ENCODE measurements at regions not wholly inside any gene's neighbourhood (a gene's known extent, or its start where the extent isn't known, plus 50 kb on each side); places are given as distances from the start of the nearest gene placed in this dataset.
"Not testable (repeated sequence)": the region's sequence is repeated elsewhere in the genome, so short reads cannot be mapped to it uniquely, and the experiment has no call there.

GRCh38 chr6:96437228-96437627, 84.4 kb upstream of the UFL1 start:
- not testable (repeated sequence) for TF ChIP-seq CTCF, POLR2A (IDR thresholded peaks at IDR 0.05)
